VCaP (cell line): ENCODE measurements at regions not wholly inside any gene's neighbourhood (a gene's known extent, or its start where the extent isn't known, plus 50 kb on each side); places are given as distances from the start of the nearest gene placed in this dataset.

Experiments
- H3K27ac ChIP-seq: fragments of 450-650 bp; 2 replicates; pipeline ENCODE4 v1.5.1; 2017
- TF ChIP-seq, protein P1 (sequence below): fragments of 450-650 bp; conservative IDR thresholded peaks from 2 replicates; pipeline ENCODE4 v1.5.1; 2017; ENCODE audit warnings: mild to moderate bottlenecking, moderate library complexity

DNA sequence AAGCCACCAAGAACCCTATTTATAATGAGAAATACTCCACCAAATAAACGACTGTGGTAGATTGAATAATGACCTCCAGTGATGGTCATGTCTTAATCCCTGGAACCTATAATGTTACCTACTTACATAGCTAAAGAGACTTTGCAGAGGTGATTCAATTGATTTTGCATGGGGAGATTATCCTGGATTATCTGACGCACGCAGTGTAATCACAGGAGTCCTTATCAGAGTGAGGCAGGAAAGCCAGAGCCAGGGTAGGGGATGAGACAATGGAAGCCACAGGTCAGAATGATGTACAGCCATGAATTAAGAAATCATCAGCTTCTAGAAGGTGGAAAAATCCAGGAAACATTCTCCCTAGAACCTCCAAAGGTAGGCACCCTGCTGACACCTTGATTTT lies 286.4 kb upstream of the SP4 start:
- no peak overlapping the region for H3K27ac ChIP-seq
- TF ChIP-seq, protein P1, sequence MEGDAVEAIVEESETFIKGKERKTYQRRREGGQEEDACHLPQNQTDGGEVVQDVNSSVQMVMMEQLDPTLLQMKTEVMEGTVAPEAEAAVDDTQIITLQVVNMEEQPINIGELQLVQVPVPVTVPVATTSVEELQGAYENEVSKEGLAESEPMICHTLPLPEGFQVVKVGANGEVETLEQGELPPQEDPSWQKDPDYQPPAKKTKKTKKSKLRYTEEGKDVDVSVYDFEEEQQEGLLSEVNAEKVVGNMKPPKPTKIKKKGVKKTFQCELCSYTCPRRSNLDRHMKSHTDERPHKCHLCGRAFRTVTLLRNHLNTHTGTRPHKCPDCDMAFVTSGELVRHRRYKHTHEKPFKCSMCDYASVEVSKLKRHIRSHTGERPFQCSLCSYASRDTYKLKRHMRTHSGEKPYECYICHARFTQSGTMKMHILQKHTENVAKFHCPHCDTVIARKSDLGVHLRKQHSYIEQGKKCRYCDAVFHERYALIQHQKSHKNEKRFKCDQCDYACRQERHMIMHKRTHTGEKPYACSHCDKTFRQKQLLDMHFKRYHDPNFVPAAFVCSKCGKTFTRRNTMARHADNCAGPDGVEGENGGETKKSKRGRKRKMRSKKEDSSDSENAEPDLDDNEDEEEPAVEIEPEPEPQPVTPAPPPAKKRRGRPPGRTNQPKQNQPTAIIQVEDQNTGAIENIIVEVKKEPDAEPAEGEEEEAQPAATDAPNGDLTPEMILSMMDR = no peak

DNA sequence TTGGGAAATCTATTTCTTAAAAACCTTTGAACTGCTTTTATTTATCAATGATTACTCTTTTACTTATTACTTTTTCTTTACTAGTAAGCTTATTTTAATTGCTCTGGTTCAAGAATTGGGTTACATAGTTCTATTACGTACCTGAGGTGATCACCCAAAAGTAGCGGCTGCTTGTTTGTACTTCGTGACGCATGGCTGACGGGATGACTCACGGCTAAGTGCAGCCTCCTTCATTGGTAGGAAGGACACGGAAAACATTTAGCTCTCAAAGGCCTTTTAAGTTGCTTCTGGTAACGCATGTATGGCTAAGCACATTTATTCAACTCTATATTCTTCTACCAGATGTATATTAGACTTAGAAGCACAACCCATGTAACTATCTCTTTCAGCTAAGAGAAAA lies 285.8 kb upstream of the SP4 start:
- no peak overlapping the region for H3K27ac ChIP-seq
- TF ChIP-seq, protein P1 = no peak

DNA sequence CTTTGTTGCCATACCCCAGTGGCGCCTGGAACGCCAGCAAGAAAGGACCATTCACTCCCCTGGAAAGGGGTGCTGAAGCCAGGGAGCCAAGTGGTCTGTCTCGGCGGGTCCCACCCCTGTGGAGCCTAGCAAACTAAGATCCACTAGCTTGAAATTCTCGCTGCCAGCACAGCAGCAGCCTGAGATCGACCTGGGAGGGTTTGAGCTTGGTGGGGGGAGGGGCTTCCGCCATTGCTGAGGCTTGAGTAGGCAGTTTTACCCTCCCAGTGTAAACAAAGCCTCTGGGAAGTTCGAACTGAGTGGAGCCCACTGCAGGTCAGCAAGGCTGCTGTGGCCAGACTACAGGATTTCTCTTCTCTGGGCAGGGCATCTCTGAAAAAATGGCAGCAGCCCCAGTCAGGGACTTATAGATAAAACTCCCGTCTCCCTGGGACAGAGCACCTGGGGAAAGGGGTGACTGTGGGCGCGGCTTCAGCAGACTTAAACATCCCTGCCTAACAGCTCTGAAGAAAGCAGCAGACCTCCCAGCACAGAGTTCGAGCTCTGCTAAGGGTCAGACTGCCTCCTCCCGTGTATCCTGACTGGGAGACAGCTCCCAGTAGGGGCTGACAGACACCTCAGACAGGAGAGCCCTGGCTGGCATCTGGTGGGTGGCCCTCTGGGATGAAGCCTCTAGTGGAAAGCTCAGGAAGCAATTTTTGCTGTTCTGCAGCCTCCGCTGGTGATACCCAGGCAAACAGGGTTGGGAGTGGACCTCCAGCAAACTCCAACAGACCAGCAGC lies 281.1 kb upstream of the SP4 start:
- H3K27ac ChIP-seq = no peak overlapping the region
- TF ChIP-seq, protein P1 = no peak

DNA sequence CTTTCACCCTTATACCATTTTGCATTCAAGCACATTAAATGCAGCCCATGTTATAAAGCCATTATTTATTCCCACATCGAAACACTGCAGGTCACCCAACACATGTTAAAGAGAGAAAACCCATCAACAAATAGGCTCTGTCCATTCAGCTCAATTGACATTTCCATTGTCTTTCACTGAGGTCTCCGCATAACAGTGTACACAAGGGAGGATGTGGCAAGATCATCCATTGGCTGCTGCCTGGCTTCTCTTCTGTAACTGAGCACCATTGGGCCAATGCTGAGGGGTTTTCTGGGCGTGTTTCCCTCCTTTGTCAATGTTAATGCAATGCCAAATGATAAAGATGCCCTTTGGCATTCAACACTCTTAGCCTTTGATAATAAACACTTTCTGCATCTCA lies 278.1 kb upstream of the SP4 start:
- TF ChIP-seq, protein P1 = no peak
- H3K27ac ChIP-seq = no peak overlapping the region

DNA sequence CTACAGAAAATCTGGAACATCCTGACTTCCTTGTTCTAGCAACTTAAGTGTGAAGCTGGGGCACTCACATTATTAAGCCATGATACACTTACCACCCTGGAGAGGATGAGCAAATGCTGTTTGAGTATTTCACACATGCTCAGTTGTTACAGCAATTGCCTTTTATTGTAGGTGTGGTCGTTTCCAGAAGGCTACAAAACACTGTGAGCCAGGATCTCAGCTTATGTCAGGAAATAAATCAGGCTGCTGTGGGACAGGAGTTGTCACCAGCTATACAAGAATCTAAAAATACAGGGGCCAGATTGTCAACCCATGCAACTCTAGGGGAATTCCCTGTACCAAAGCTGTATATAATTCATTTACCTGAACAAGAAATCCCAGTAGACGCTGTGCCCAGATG lies 273.3 kb upstream of the SP4 start:
- TF ChIP-seq, protein P1 = no peak
- H3K27ac ChIP-seq = no peak overlapping the region

DNA sequence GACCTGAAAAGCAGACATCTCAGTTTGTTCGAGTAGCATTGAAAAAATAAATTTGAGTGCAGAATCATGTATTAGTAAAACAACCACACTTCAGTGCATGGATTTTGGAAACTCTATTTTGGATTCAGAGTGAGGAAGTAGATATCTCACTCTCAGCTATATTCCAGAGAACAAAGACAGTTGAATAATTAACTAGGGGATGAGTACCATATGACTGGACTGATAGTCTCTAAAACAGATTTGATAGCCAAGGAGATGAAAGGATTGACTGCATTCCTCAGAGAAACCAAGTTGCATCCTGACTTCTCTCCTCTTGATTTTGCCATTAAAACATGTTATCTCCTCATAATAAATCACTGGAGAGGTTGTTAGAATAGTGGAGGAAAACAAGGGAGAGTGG lies 268.4 kb upstream of the SP4 start:
- no peak overlapping the region for H3K27ac ChIP-seq
- TF ChIP-seq, protein P1 = no peak

DNA sequence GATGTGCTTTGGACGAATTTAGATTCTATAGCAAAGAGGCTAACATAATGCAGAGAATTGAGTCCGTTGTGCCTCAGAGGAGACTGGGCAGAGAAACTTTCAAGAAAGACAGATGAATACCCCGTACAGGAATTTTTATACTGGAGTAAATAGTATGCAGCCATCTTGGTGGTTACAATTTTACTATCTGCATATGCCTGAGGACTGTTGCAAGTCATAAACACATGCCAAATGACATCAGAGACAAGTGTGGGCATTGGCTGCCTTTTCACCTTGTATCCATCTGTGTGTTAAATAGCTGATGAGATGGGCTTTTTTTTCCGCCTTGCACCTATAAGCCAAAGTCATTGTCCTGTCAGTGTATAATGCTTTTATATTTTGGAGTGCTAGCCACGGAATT lies 267.5 kb upstream of the SP4 start:
- no peak overlapping the region for H3K27ac ChIP-seq
- TF ChIP-seq, protein P1 = no peak
